Limb (tissue), 2 donors: ENCODE measurements at regions not wholly inside any gene's neighbourhood (a gene's known extent, or its start where the extent isn't known, plus 50 kb on each side); places are given as distances from the start of the nearest gene placed in this dataset.

ENCODE experiments used
- DNase-seq, 2 donors: peaks; one replicate each; pipeline ENCODE4 v3.0.0-alpha.2; 2016; ENCODE audit errors: extremely low spot score in 2 of 2

- DNase-seq = no peak
Observed at GRCh38 chr2:133940134-133940533, 313.7 kb upstream of the MGAT5 start.

GRCh38 chr2:133941666-133942065 lies 312.2 kb upstream of the MGAT5 start:
- no peak for DNase-seq

GRCh38 chr2:133942398-133942797 lies 311.5 kb upstream of the MGAT5 start:
- DNase-seq = no peak

GRCh38 chr2:133943108-133943507 lies 310.8 kb upstream of the MGAT5 start:
- DNase-seq = no peak

- no peak for DNase-seq
Observed at GRCh38 chr2:133945089-133945488, 308.8 kb upstream of the MGAT5 start.

- DNase-seq = no peak
Observed at GRCh38 chr2:133947057-133947456, 306.8 kb upstream of the MGAT5 start.

- no peak for DNase-seq
Observed at GRCh38 chr2:133948610-133949290, 305.1 kb upstream of the MGAT5 start.

GRCh38 chr2:133949595-133949994 lies 304.3 kb upstream of the MGAT5 start:
- no peak for DNase-seq

- DNase-seq = no peak
Observed at GRCh38 chr2:133951209-133951608, 302.7 kb upstream of the MGAT5 start.

- DNase-seq = no peak
Observed at GRCh38 chr2:133952420-133952819, 301.5 kb upstream of the MGAT5 start.

GRCh38 chr2:133952896-133953295 lies 301.0 kb upstream of the MGAT5 start:
- no peak for DNase-seq

- no peak for DNase-seq
Observed at GRCh38 chr2:133953524-133953923, 300.3 kb upstream of the MGAT5 start.

- DNase-seq = no peak
Observed at GRCh38 chr2:133954636-133955035, 299.2 kb upstream of the MGAT5 start.

GRCh38 chr2:133955169-133955568 lies 298.7 kb upstream of the MGAT5 start:
- no peak for DNase-seq

- DNase-seq = no peak
Observed at GRCh38 chr2:133956434-133956935, 297.4 kb upstream of the MGAT5 start.

- no peak for DNase-seq
Observed at GRCh38 chr2:133957724-133958480, 296.0 kb upstream of the MGAT5 start.

GRCh38 chr2:133959066-133959465 lies 294.8 kb upstream of the MGAT5 start:
- DNase-seq = no peak

GRCh38 chr2:133966720-133967304 lies 287.1 kb upstream of the MGAT5 start:
- DNase-seq = no peak

- DNase-seq = no peak
Observed at GRCh38 chr2:133967326-133967725, 286.5 kb upstream of the MGAT5 start.

- DNase-seq = no peak
Observed at GRCh38 chr2:133968446-133968845, 285.4 kb upstream of the MGAT5 start.

- no peak for DNase-seq
Observed at GRCh38 chr2:133970641-133971040, 283.2 kb upstream of the MGAT5 start.

GRCh38 chr2:133972297-133972696 lies 281.6 kb upstream of the MGAT5 start:
- DNase-seq = no peak

GRCh38 chr2:133972786-133973185 lies 281.1 kb upstream of the MGAT5 start:
- peak in 1 of 2 donors; percentile 18 for DNase-seq
